B cell (primary cell): ENCODE measurements at regions not wholly inside any gene's neighbourhood (a gene's known extent, or its start where the extent isn't known, plus 50 kb on each side); places are given as distances from the start of the nearest gene placed in this dataset.

ENCODE experiments used
- ATAC-seq: fragments of 200-7000 bp; cut with Tn5 transposase; one replicate; pipeline ENCODE4 v1.10.0; 2021; ENCODE audit warnings: low read depth, mild to moderate bottlenecking, moderate number of reproducible peaks, moderate library complexity
- CTCF ChIA-PET: fragments of 350-600 bp; sonication (Branson Sonifier 250); formaldehyde crosslinking; loops from one replicate; lab custom pipeline; 2021; ENCODE audit warnings: antibody characterized with exemption, inconsistent platforms; lab: Charles Lee
- POLR2A ChIA-PET: fragments of 350-600 bp; sonication (Branson Sonifier 250); formaldehyde crosslinking; loops from one replicate; lab custom pipeline; 2021; ENCODE audit warnings: antibody characterized with exemption; lab: Charles Lee
- DNase-seq: peaks from one replicate; pipeline ENCODE4 v3.0.0; 2013
- H2AFZ ChIP-seq: 2 replicates; pipeline ENCODE4 v1.6.1; 2012; ENCODE audit warnings: mild to moderate bottlenecking, low read depth, low read length; ENCODE audit not compliant: insufficient read depth, poor library complexity, severe bottlenecking
- H3K27ac ChIP-seq, 2 donors: 1 replicate in 1 of 2; 2 replicates in 1 of 2; pipeline ENCODE4 v1.5.1; 2012 to 2013; ENCODE audit warnings: low read length in 2 of 2, mild to moderate bottlenecking in 2 of 2, moderate library complexity in 1 of 2
- H3K27me3 ChIP-seq, 4 experiments: fragments of 200-600 bp in 1 of 4; sonication (generic) in 1 of 4; replicated peaks in 1 of 4; 1 replicate in 2 of 4; 2 replicates in 2 of 4; pipeline versions ENCODE4 v1.6.1 to v1.7.0; 2013 to 2016; ENCODE audit warnings: low read length in 3 of 4, mild to moderate bottlenecking in 2 of 4, mixed read lengths in 1 of 4, moderate library complexity in 1 of 4; ENCODE audit not compliant: insufficient read depth in 4 of 4, control insufficient read depth in 3 of 4; ENCODE audit errors: control extremely low read depth in 1 of 4
- H3K36me3 ChIP-seq, 2 experiments: replicated peaks in 1 of 2; 1 replicate in 1 of 2; 2 replicates in 1 of 2; pipeline versions ENCODE4 v1.6.1 to v1.7.1; 2013; ENCODE audit warnings: low read length in 1 of 2; ENCODE audit not compliant: insufficient read depth in 2 of 2, control insufficient read depth in 1 of 2; ENCODE audit errors: control extremely low read depth in 1 of 2, extremely low read depth in 1 of 2
- H3K4me1 ChIP-seq, 2 donors: fragments of 200-600 bp in 1 of 2; sonication (generic) in 1 of 2; 1 replicate in 1 of 2; 2 replicates in 1 of 2; pipeline versions ENCODE4 v1.5.1 to v1.6.1; 2013 to 2017; ENCODE audit warnings: low read length in 2 of 2; ENCODE audit not compliant: control insufficient read depth in 2 of 2, insufficient read depth in 2 of 2
- H3K4me2 ChIP-seq: replicated peaks from 2 replicates; pipeline ENCODE3; 2012; ENCODE audit warnings: mild to moderate bottlenecking, low read depth, low read length; ENCODE audit not compliant: poor library complexity, severe bottlenecking
- H3K4me3 ChIP-seq, 5 experiments: fragments of 200-600 bp in 1 of 5; sonication (generic) in 1 of 5; 1 replicate in 3 of 5; 2 replicates in 2 of 5; pipeline versions ENCODE4 v1.5.1 to v1.7.0; 2011 to 2016; ENCODE audit warnings: low read length in 4 of 5, mild to moderate bottlenecking in 4 of 5, low read depth in 2 of 5, control low read depth in 1 of 5, moderate library complexity in 1 of 5; ENCODE audit not compliant: insufficient read depth in 1 of 5; ENCODE audit errors: control extremely low read depth in 1 of 5, extremely low read depth in 1 of 5
- H3K79me2 ChIP-seq: fragments of 200-600 bp; sonication (generic); one replicate; pipeline ENCODE4 v1.6.0; 2016; ENCODE audit warnings: low read length; ENCODE audit not compliant: control insufficient read depth, insufficient read depth
- H3K9ac ChIP-seq: fragments of 200-600 bp; sonication (generic); 2 replicates; pipeline ENCODE4 v1.6.1; 2017; ENCODE audit warnings: mild to moderate bottlenecking, low read length, moderate library complexity
- H3K9me3 ChIP-seq, 3 donors: one replicate each; pipeline versions ENCODE4 v1.6.1 to v1.7.1; 2013; ENCODE audit warnings: low read length in 2 of 3; ENCODE audit not compliant: control insufficient read depth in 2 of 3, insufficient read depth in 1 of 3; ENCODE audit errors: control extremely low read depth in 1 of 3
- H4K20me1 ChIP-seq: 2 replicates; pipeline ENCODE4 v1.6.0; 2012; ENCODE audit warnings: mild to moderate bottlenecking, low read length; ENCODE audit not compliant: insufficient read depth, control insufficient read depth, poor library complexity, severe bottlenecking
- H3K27ac Mint-ChIP-seq: one replicate; pipeline ENCODE4 v1.8.0; 2021; ENCODE audit warnings: mixed read lengths
- H3K27me3 Mint-ChIP-seq: one replicate; pipeline ENCODE4 v1.8.0; 2021; ENCODE audit warnings: mixed read lengths
- H3K4me1 Mint-ChIP-seq: one replicate; pipeline ENCODE4 v1.8.0; 2021; ENCODE audit warnings: mixed read lengths
- H3K4me3 Mint-ChIP-seq: one replicate; pipeline ENCODE4 v1.8.0; 2021; ENCODE audit warnings: mixed read lengths
- H3K9me3 Mint-ChIP-seq: one replicate; pipeline ENCODE4 v1.8.0; 2022; ENCODE audit warnings: mixed read lengths; ENCODE audit not compliant: insufficient read depth
- EZH2 ChIP-seq: IDR thresholded peaks from 2 replicates; pipeline ENCODE4 v1.6.1; 2012; ENCODE audit warnings: borderline replicate concordance, low read depth, mild to moderate bottlenecking, moderate library complexity, low read length; ENCODE audit not compliant: insufficient read depth, poor library complexity, severe bottlenecking
- WGBS: methylation state at CpG from one replicate; pipeline ENCODE4 v1.1.5; 2013; ENCODE audit warnings: missing lambda C conversion rate; ENCODE audit not compliant: insufficient coverage; 5-methylcytosine and 5-hydroxymethylcytosine counted together
- intact Hi-C: fragments of 100-400 bp; cut with micrococcal nuclease; formaldehyde crosslinking; loops from one replicate; pipeline ENCODE4 v1.10.0; 2022
- TF ChIP-seq, protein P1 (sequence below): fragments of 200-600 bp; IDR thresholded peaks from one replicate; pipeline ENCODE4 v1.8.0; 2022; ENCODE audit warnings: antibody characterized with exemption, mild to moderate bottlenecking

DNA sequence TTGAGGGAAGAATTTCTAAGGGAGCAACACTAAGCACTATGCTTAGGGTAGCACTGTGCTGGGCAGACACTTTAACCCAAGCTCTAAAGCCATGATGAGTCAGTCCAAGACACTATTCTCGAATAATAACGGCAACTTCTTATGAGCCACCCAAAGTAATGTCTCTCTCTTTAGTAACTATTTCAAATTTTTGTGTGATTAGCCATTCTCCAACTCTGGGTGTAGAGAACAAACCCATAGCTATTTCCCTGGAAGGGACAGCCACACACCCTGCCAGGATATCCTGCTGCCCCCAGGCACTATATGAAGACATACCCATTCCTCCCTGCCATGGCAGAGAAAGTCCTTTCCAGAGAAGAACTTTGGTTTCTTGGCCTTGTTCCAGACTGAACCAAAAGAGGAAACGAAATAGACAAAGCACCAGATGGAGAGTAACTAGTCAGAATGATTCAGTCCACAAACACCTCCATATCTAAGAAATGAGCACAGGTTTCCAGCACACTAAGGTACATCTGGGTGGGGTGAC lies 384.9 kb upstream of the THBS1 start:
- Histone ChIP-seq H3K27me3 (no peaks in the 10 kb centered on the region), H4K20me1 (no peaks in the 10 kb centered on the region), H3K9ac (no peak overlapping the region), H3K9me3 (no peaks in the 10 kb centered on the region), H3K4me2 (no peak overlapping the region), H3K36me3 (no peaks in the 10 kb centered on the region), H3K4me3 (no peak overlapping the region), H2AFZ (no peak overlapping the region), H3K27ac (no peak overlapping the region), H3K79me2 (no peaks in the 10 kb centered on the region), H3K4me1 (no peaks in the 10 kb centered on the region)
- no peaks in the 10 kb centered on the region for H3K9me3 Mint-ChIP-seq
- DNase-seq, result no peak
- intact Hi-C loops, result no loop called here
- CTCF ChIA-PET, result no interaction called here
- ATAC-seq, result no peak
- no peak overlapping the region for H3K4me3 Mint-ChIP-seq
- WGBS, result 88% methylated on average over 2 of the region's 3 CpGs
- no peaks in the 10 kb centered on the region for H3K4me1 Mint-ChIP-seq
- no peak overlapping the region for H3K27ac Mint-ChIP-seq
- TF ChIP-seq EZH2, result no peak
- TF ChIP-seq, protein P1, sequence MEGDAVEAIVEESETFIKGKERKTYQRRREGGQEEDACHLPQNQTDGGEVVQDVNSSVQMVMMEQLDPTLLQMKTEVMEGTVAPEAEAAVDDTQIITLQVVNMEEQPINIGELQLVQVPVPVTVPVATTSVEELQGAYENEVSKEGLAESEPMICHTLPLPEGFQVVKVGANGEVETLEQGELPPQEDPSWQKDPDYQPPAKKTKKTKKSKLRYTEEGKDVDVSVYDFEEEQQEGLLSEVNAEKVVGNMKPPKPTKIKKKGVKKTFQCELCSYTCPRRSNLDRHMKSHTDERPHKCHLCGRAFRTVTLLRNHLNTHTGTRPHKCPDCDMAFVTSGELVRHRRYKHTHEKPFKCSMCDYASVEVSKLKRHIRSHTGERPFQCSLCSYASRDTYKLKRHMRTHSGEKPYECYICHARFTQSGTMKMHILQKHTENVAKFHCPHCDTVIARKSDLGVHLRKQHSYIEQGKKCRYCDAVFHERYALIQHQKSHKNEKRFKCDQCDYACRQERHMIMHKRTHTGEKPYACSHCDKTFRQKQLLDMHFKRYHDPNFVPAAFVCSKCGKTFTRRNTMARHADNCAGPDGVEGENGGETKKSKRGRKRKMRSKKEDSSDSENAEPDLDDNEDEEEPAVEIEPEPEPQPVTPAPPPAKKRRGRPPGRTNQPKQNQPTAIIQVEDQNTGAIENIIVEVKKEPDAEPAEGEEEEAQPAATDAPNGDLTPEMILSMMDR, result no peak
- H3K27me3 Mint-ChIP-seq, result no peaks in the 10 kb centered on the region
- POLR2A ChIA-PET, result no interaction called here

DNA sequence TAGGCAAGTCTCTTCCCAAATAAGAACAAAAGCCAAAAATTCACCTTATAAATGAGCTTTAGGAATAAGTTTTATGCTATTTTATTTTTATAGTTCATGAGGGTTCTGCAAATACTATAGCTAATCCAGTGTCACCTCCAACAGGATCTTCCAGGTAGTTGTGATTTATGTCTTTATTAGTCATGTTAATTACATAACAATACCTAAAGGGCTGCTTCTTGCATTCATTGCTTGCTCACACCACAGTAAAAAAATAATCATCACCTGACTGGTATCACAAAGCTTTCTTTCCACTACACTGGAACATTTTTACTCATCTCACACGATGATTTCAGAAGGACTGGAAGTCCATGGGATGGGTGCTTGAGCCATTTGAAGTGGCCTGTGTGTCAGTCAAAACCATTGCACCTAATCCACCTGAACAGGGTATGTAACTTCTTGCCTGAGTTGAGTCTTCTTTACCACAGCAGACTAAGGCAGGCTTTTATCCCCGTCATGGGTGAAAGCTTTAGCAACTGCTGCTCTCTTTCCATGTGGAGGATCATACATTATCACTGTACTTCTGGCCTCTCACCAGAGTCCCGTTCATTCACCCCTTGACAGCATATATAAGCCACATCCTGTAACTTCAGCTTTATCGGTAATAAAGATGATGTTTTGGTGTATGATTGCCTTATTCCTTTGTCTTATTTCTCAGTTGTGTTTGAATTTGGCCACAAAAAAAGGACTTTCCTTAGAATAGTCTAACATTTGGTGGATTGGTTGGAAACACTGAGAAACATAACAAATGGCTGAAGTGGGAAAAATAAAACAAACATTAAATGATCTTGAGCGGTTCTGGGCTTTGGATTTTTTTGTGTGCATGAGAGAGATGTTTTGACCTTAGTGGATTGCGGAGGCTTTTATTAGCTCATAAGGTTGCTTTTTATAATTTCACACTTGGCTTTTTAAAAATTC lies 382.6 kb upstream of the THBS1 start:
- Mint-ChIP-seq H3K4me1 (no peaks in the 10 kb centered on the region), H3K4me3 (no peak overlapping the region), H3K27me3 (no peaks in the 10 kb centered on the region), H3K9me3 (no peaks in the 10 kb centered on the region), H3K27ac (no peak overlapping the region)
- no peak for ATAC-seq
- Histone ChIP-seq H2AFZ (no peak overlapping the region), H3K36me3 (no peaks in the 10 kb centered on the region), H3K9ac (no peak overlapping the region), H3K4me2 (no peak overlapping the region), H3K27me3 (no peaks in the 10 kb centered on the region), H3K4me3 (no peak overlapping the region), H4K20me1 (no peaks in the 10 kb centered on the region), H3K9me3 (no peaks in the 10 kb centered on the region), H3K27ac (no peak overlapping the region), H3K4me1 (no peaks in the 10 kb centered on the region), H3K79me2 (no peaks in the 10 kb centered on the region)
- ChIA-PET CTCF (no interaction called here), POLR2A (no interaction called here)
- no CpG with 5 or more reads among the region's 6 CpGs for WGBS
- intact Hi-C loops, result no loop called here
- DNase-seq, result no peak
- TF ChIP-seq EZH2, result no peak
- TF ChIP-seq, protein P1, result no peak
